ENCODE measurements at regions not wholly inside any gene's neighbourhood (a gene's known extent, or its start where the extent isn't known, plus 50 kb on each side); places are given as distances from the start of the nearest gene placed in this dataset.

DNA sequence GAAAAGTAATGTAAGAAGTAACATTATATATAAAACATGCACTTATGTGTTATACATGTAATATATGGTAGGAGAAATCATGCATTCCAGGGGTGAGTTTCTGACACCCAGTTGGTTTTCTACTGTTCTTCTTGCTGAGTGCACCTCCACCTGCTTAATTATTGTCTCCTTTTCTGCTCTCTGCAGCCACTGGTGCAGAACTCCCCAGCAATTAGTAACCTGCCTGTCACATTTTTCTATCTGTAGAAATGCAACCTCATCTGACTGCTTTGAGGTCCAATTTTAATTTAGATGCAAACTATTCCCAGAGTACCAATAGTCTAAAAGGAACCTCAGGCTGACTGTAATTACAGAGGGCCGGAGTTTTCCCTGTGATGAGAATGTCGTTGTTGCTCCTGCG is 842.1 kb downstream of the AACS start:
- Histone ChIP-seq H3K4me3 (ENCODE audit: low read depth, low read length) (no peak overlapping the region), H3K36me3 (ENCODE audit: control insufficient read depth, insufficient read depth, low read length) (no peaks in the 10 kb centered on the region), H3K27me3 (ENCODE audit: control insufficient read depth, insufficient read depth, low read length) (no peaks in the 10 kb centered on the region)
- TF ChIP-seq, protein P1, sequence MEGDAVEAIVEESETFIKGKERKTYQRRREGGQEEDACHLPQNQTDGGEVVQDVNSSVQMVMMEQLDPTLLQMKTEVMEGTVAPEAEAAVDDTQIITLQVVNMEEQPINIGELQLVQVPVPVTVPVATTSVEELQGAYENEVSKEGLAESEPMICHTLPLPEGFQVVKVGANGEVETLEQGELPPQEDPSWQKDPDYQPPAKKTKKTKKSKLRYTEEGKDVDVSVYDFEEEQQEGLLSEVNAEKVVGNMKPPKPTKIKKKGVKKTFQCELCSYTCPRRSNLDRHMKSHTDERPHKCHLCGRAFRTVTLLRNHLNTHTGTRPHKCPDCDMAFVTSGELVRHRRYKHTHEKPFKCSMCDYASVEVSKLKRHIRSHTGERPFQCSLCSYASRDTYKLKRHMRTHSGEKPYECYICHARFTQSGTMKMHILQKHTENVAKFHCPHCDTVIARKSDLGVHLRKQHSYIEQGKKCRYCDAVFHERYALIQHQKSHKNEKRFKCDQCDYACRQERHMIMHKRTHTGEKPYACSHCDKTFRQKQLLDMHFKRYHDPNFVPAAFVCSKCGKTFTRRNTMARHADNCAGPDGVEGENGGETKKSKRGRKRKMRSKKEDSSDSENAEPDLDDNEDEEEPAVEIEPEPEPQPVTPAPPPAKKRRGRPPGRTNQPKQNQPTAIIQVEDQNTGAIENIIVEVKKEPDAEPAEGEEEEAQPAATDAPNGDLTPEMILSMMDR (IDR thresholded peaks at IDR 0.05; ENCODE audit: insufficient read depth, low read depth, low read length), result no peak
- POLR2A ChIA-PET, result no interaction called here
- CTCF ChIA-PET, result no interaction called here
- DNase-seq (ENCODE audit: low read depth), result no peak

DNA sequence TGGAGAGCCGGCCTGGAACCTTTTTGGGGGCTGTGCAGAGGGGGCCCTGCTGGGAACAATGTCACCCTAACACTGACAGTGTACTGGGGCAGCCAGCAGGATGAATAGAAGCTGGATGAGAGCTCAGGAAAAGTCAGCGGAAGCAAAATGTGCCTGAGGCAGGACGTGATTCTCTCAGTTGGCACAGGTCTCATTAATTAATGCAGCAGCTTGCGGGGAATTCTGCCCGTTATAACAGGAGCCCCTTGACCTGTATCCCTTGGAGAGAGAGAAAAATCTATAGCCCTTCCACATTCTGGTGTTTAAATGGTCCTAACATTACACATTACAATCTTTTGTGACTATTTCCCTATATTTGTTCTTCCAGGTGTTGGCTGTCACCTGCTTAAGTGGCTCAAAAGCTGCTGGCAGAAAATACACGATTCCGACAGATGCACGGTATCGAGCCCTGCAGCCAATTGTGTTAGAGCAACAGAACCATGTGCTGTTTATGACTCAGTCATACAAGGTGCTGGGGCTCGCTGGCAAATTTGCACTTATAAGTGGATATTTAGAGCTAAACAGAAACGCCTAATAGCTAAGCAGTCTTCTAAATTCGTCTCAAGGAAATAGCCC is 854.7 kb downstream of the AACS start:
- H3K27me3 ChIP-seq (ENCODE audit: control insufficient read depth, insufficient read depth, low read length), result no peaks in the 10 kb centered on the region
- ChIA-PET CTCF (no interaction called here), POLR2A (no interaction called here)
- DNase-seq (ENCODE audit: low read depth), result no peak
- no peaks in the 10 kb centered on the region for H3K36me3 ChIP-seq (ENCODE audit: control insufficient read depth, insufficient read depth, low read length)
- no peak overlapping the region for H3K4me3 ChIP-seq (ENCODE audit: low read depth, low read length)
- TF ChIP-seq, protein P1 (IDR thresholded peaks at IDR 0.05; ENCODE audit: insufficient read depth, low read depth, low read length), result no peak

DNA sequence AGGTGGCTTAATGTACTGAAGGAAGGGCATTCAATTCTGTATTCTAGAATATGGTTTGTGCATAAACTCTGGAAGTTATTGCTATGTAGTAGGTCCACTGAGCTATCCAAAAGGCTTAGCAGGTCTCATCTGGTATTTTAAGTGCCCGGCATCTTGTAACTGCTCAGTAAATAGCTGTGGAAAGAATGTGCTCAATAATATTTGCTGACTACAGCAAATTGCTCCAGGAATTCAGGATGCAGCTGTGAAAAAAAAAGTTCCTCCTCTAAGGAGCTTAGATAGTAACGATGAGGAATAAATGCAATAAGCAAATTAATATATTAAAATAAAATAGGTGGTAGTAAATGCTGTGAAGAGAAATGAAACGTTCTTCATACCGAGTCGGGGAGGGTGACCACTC is 857.1 kb downstream of the AACS start:
- H3K36me3 ChIP-seq (ENCODE audit: control insufficient read depth, insufficient read depth, low read length), result no peaks in the 10 kb centered on the region
- POLR2A ChIA-PET, result no interaction called here
- no peak for DNase-seq (ENCODE audit: low read depth)
- no peaks in the 10 kb centered on the region for H3K27me3 ChIP-seq (ENCODE audit: control insufficient read depth, insufficient read depth, low read length)
- TF ChIP-seq, protein P1 (IDR thresholded peaks at IDR 0.05; ENCODE audit: insufficient read depth, low read depth, low read length), result no peak
- CTCF ChIA-PET, result no interaction called here
- H3K4me3 ChIP-seq (ENCODE audit: low read depth, low read length), result no peak overlapping the region

DNA sequence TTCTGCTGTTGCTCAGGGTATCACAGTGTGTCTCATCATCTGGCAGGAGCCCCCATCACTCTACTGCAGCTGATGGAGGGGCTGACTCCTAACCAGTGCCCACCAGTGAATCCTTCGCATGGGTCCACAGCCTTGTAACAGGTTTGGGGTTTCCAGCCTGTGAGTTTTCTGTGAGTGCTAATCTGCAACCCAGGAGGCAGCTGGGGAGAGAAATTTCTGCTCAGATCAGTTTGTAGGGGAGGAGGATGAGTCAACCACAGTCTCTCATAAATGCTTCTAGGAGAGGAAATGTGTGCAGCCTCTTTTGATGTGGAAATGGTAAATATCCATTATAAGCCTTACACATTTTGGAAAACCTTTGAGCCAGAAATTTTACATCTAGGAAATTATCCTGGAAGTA is 871.3 kb downstream of the AACS start:
- no peak overlapping the region for H3K4me3 ChIP-seq (ENCODE audit: low read depth, low read length)
- no peak for DNase-seq (ENCODE audit: low read depth)
- CTCF ChIA-PET, result no interaction called here
- TF ChIP-seq, protein P1 (IDR thresholded peaks at IDR 0.05; ENCODE audit: insufficient read depth, low read depth, low read length), result no peak
- H3K27me3 ChIP-seq (ENCODE audit: control insufficient read depth, insufficient read depth, low read length), result no peaks in the 10 kb centered on the region
- H3K36me3 ChIP-seq (ENCODE audit: control insufficient read depth, insufficient read depth, low read length), result no peaks in the 10 kb centered on the region
- POLR2A ChIA-PET, result no interaction called here

DNA sequence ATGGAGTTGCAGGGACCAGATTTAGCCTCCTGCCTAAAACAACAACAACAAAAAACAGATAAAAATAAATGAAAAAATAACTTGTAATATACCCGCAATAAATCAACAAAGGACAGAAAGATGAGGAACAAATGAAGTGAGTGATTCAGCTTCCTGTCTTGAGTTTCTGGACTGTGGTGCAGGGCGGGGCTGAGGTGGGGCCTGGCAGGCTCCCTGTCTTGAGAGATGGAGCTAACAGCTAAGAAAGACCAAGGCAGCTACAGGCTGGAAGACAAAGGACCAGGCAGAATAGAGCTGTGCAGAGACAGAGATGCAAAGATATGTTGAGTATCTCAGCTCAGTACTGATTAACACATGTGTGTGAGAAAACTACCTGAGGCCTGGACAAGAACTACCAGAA is 879.2 kb downstream of the AACS start:
- no peaks in the 10 kb centered on the region for H3K27me3 ChIP-seq (ENCODE audit: control insufficient read depth, insufficient read depth, low read length)
- DNase-seq (ENCODE audit: low read depth), result no peak
- ChIA-PET CTCF (no interaction called here), POLR2A (no interaction called here)
- TF ChIP-seq, protein P1 (IDR thresholded peaks at IDR 0.05; ENCODE audit: insufficient read depth, low read depth, low read length), result no peak
- H3K4me3 ChIP-seq (ENCODE audit: low read depth, low read length), result no peak overlapping the region
- H3K36me3 ChIP-seq (ENCODE audit: control insufficient read depth, insufficient read depth, low read length), result no peaks in the 10 kb centered on the region
